ENCODE measurements at regions not wholly inside any gene's neighbourhood (a gene's known extent, or its start where the extent isn't known, plus 50 kb on each side); places are given as distances from the start of the nearest gene placed in this dataset.

- no peak for DNase-seq (ENCODE audit: low read depth)
Observed at GRCh38 chr14:71574976-71575375, 357.3 kb upstream of the RGS6 start.

- DNase-seq (ENCODE audit: low read depth): no peak
Observed at GRCh38 chr14:71576472-71576871, 355.8 kb upstream of the RGS6 start.

GRCh38 chr14:71579331-71579730 lies 352.9 kb upstream of the RGS6 start:
- DNase-seq (ENCODE audit: low read depth): no peak

- DNase-seq (ENCODE audit: low read depth): no peak
Observed at GRCh38 chr14:71582705-71583104, 349.5 kb upstream of the RGS6 start.

- DNase-seq (ENCODE audit: low read depth): no peak
Observed at GRCh38 chr14:71583194-71583593, 349.0 kb upstream of the RGS6 start.

GRCh38 chr14:71583705-71584104 lies 348.5 kb upstream of the RGS6 start:
- no peak for DNase-seq (ENCODE audit: low read depth)

- DNase-seq (ENCODE audit: low read depth): no peak
Observed at GRCh38 chr14:71585361-71585760, 346.9 kb upstream of the RGS6 start.

GRCh38 chr14:71586131-71586897 lies 345.9 kb upstream of the RGS6 start:
- no peak for DNase-seq (ENCODE audit: low read depth)

GRCh38 chr14:71588028-71588427 lies 344.2 kb upstream of the RGS6 start:
- no peak for DNase-seq (ENCODE audit: low read depth)

- no peak for DNase-seq (ENCODE audit: low read depth)
Observed at GRCh38 chr14:71588576-71589215, 343.5 kb upstream of the RGS6 start.

- DNase-seq (ENCODE audit: low read depth): no peak
Observed at GRCh38 chr14:71589609-71590008, 342.6 kb upstream of the RGS6 start.

- DNase-seq (ENCODE audit: low read depth): no peak
Observed at GRCh38 chr14:71590131-71590530, 342.1 kb upstream of the RGS6 start.

GRCh38 chr14:71591231-71591630 lies 341.0 kb upstream of the RGS6 start:
- DNase-seq (ENCODE audit: low read depth): no peak

- no peak for DNase-seq (ENCODE audit: low read depth)
Observed at GRCh38 chr14:71591929-71592328, 340.3 kb upstream of the RGS6 start.

GRCh38 chr14:71592361-71592760 lies 339.9 kb upstream of the RGS6 start:
- no peak for DNase-seq (ENCODE audit: low read depth)

GRCh38 chr14:71593966-71594365 lies 338.3 kb upstream of the RGS6 start:
- no peak for DNase-seq (ENCODE audit: low read depth)

- DNase-seq (ENCODE audit: low read depth): no peak
Observed at GRCh38 chr14:71594821-71595220, 337.4 kb upstream of the RGS6 start.

- no peak for DNase-seq (ENCODE audit: low read depth)
Observed at GRCh38 chr14:71595441-71595840, 336.8 kb upstream of the RGS6 start.

GRCh38 chr14:71597287-71597920 lies 334.8 kb upstream of the RGS6 start:
- DNase-seq (ENCODE audit: low read depth): no peak

GRCh38 chr14:71597955-71598660 lies 334.1 kb upstream of the RGS6 start:
- DNase-seq (ENCODE audit: low read depth): no peak

- no peak for DNase-seq (ENCODE audit: low read depth)
Observed at GRCh38 chr14:71600309-71600708, 331.9 kb upstream of the RGS6 start.

GRCh38 chr14:71602524-71602923 lies 329.7 kb upstream of the RGS6 start:
- no peak for DNase-seq (ENCODE audit: low read depth)

GRCh38 chr14:71604231-71604630 lies 328.0 kb upstream of the RGS6 start:
- DNase-seq (ENCODE audit: low read depth): no peak

All from activated T-cell treated with anti-CD3 and anti-CD28 coated beads for 1 hour (primary cell).